EH (cell line): ENCODE measurements at regions not wholly inside any gene's neighbourhood (a gene's known extent, or its start where the extent isn't known, plus 50 kb on each side); places are given as distances from the start of the nearest gene placed in this dataset.
"Not testable (repeated sequence)": the region's sequence is repeated elsewhere in the genome, so short reads cannot be mapped to it uniquely, and the experiment has no call there.

ENCODE experiments used
- DNase-seq: peaks from one replicate; pipeline ENCODE4 v3.0.0-alpha.2; 2015; ENCODE audit warnings: low read depth

DNA sequence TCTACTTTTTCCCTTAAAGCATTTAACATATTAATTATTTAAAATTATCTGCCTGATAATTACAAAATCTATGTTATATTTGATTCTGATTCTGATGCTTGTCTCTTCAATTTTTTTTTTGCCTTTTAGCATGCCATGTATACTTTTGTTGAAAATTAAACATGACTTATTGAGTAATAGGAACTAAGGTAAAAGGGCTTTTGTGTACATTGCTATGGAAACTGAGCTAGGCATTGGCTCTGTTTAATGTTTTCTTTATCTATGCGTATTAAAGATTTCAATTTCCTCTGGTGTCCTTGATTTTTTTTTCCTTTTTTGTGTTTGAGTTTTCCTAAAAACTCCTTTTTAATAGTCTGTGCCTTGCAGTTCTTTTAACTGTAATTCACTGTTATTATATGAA is 805.2 kb downstream of the DHX35 start:
- no peak for DNase-seq

DNA sequence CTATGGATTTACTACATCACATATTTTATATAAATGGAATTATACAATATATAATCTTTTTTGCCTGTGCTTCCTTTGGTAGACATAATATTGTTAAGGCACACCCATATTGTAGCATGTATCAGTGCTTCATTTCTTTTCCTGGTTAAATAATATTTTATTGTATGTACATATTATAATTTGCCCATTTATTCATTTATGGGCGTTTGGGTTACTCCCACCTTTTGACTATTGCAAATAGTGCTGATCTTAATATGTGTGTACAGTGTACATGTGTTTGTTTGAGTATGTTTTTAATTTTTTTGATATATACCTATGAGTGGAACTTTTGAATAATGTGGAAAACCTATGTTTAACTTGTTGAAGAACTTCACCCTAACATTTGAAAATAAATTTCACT is 804.2 kb downstream of the DHX35 start:
- no peak for DNase-seq

DNA sequence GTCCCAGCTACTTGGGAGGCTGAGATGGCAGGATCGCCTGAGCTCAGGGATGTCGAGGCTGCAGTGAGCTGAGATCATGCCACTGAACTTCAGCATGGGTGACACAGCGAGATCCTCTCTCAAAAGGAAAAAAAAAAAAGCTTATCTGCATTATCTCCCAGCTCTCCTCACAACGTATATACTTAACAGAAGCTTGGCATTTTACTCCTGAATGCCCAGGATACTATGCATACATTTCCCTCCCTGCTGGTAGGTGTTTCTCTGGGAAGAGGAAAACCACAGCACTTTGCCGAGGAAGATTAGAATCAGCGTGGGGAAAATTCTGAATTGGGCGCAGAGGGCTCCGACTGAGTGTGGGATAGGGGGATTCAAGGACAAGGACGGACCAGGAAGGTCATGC is 800.6 kb downstream of the DHX35 start:
- no peak for DNase-seq

DNA sequence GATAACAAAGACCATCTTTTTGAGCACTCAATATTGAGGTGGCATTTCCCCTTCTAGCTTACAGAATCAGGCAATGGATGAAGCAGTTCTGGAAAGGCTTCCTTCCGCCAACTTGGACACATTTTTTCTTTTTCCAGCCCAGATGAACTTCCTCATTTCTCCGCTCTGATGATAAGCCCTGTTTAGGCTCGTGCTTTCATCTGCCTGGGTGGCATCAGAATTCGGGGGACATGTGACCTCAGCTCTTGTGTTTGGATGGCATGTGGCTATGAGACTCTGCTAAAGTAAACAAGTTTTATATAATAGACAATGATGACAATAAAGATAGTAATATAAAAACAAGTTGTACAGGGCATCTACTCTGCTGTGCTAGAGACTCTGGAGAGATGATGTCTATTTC is 796.7 kb downstream of the DHX35 start:
- DNase-seq = no peak

DNA sequence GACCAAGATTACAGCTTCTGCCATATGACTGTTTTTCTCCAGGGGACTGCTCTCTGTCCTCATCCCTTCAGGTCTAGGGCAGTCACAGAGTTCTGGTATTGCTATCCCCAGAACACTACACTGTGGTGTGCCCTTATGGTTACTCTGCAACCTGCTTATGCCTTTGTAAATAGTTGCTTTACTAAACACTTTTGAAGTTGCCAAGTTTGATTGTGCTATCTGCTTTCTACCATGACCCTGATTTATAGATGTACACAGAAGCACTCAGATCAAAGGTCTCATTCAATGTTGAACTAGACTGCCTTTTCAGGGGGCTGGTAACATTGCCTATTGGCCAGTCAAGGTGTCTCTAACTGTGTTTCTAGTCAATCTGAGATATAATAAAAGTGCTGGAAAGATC is 794.7 kb downstream of the DHX35 start:
- DNase-seq = no peak

DNA sequence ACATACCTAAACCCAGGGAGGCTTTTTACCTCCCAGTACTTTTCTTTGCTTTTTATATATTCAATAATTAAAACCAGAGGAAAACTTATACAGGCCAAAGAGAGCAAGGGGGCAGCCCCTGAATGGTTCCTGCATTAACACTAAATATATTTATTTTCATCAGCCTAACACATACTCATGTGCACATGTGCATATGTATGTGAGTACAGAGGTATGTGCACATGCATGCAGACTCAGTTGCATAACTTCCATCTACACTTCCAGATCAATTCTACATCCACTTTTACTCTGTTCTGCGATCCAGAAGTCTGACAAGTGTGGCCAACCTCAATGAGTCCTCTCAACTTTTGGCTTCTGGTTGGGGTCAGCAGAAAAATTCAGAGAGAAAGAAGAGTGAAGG is 794.2 kb downstream of the DHX35 start:
- DNase-seq = no peak

DNA sequence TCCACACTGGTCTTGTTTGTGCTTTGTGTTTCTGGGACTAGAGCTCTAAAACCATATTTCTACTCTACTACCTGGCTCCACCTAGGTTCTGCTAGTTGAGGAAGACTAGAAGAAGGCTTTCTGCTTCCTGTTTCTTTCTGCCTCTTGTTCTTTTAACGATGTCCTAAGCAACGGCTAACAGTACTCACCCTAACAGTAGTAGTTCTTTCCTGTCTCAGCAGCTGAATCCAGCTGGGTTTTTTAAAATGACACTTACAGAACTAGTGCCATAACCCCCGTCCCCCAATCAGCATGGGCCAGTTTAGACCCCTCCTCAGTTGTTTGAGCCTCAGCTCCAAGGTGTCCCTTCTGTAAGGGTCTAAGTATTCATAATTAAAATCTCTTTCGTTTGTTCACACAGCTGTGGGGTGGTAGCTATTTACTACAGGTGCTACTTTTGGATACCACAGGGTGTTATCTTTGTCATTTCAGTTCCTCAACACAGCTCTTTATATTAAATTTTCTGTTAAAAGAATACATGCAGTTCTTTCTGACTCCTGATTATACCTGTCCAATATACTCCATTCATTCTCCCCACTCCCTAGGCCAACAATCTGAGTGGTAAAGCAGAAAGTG is 790.2 kb downstream of the DHX35 start:
- no peak for DNase-seq

DNA sequence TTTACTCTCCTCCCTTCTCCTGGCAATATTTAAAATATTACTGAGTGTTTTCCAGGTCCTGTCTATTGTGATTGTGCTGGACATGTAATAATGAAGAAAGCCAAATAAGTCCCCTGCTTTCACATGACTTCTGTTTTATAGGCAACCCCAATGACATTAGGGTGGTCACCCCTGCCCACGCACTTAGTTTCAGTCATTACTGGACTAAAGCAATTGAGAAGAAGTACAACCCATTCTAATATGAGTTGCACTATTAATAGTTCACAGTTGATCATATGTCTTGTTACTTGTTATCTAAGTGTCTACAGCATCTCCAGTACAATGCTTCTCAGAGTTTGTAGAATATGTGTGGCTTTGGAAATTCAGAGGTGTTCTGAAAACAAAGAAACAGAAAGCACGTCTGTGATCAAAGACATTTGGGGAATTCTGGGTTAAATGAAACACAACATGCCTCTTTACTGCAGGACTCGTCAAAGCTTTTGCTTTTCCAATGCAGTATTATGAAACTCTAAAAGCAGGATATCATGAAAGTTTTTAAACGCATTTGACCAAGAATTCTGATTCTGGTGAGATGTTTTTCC is 789.5 kb downstream of the DHX35 start:
- no peak for DNase-seq

DNA sequence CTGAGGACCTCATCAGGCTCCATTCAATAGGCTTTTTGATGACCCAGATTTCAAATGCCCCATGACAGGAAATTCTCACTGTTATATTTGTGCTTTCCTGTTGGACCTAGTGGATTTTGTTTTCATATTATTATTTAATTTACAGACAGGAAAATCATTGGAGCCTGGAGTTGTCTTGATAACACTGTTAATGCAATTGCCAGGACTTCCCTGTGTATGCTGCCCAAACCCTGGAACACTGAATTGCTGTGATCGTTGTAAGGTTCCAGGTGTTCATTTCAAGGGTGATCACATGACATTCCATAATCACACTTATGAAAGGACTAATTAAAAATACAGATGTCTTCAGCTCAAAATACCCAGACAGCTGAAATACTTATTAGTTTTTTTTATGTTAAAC is 783.2 kb downstream of the DHX35 start:
- no peak for DNase-seq

DNA sequence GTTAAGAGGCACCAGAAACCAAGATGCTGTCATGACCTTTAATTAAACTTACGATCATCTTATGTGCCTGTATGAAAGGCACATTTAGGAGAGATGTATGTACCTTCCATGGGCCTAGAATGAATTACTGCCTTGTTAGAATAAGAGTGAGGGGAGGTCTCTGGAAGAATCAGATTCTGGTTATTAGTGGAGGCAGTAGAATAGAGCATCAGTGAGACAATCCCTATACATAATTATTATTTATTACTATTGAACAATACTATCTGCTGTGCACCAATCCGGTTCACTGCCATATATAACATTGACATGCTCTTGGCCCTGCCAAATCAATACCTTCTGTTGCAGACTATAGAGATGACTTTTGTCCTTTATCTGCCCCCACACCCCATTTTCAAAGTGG is 776.5 kb downstream of the DHX35 start:
- no peak for DNase-seq

DNA sequence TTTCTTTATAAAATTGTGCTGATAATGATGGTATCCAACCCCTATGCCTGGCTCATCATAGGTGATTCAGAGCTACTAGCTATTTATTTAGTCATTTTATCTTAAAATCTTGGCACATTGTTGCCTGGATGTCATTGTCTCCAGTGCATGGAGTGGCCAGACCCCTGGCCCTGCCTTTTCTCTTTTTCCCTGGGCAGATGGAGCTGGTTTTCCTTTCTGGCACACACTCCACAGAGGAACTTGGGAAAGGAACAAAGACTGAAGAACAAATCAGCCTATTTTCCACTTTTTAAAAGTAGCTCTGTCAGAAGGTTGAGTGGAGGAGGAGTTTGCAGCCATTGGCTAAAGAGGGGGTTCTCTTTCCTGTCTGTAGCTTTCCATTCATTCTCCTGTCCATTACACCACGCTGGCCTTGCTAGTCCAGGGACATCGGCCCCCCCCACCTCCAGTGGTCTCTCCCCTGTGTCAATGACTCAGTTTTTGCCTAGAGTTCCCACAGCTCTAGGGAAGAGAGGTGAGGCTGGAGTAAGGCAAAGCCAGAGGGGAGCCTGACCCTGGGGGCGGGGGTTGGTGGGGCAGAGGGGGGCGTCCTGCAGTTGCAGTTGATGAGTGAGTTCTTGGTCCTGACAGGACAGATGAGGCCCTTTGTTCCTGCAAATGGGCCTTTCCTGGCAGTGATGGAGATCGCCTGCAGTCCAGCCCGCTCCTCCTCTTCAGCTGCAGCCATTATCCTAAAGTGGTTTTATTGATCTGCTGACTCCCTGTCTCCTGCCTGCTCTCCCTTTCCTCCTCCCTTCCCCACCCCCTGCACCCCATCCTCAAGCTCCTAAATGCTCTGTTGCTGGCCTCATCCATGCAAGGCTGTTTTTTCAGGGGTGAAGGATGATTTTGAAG is 774.5 kb downstream of the DHX35 start:
- DNase-seq = no peak

DNA sequence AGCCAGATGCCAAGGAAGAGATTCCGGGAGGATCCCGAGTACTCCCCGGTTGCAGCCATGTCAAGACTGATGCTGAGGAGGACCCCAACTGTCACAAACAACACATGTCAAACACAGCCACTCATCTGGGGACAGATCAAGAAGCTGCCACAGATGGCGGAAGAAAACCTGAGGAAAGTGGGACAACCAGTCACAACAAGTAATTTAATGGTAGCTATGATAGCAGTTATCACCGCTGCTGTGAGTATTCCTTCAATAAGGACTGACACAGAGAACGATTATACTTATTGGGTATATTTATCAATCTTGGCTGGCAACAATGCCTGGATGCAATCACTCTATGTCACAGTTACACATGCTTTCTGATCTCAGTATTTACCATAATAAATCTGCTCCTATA is 763.4 kb downstream of the DHX35 start:
- DNase-seq = not testable (repeated sequence)

DNA sequence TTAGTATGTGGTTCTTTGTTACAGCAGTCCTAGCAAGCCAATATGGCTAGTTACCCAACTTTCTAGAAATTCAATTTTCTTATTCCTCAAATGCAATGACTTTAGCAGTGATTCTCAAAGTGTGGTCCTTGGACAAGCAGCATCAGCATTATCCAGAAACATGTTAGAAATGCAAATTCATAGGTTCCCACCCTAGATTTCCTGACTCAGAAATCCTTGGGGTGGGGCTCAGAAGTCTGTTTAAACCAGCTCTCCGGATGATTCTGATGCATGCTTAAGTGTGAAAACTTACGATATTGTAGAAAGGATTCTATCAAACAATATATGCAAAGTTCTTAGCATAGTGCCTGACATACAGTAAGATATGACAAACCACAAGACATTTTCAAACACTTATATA is 757.1 kb downstream of the DHX35 start:
- DNase-seq = no peak

DNA sequence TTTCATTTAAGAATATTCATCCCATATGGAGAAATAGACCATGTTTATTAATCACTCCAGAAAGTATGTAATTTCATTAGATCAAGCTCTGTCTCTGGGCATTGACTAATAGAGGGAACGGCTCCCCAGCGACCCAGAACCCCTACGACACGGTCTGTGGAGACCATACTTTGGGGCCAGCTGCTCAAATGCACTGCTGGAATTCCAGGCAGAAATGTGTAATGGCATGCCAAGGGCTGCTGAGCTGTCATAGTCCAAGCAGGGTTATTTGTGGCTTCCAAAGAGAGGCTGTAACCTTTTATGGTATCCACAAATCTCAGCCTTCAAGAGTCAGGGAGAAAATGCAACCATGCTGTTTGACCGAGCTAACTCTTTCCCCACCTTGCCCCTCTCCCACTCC is 755.8 kb downstream of the DHX35 start:
- no peak for DNase-seq

DNA sequence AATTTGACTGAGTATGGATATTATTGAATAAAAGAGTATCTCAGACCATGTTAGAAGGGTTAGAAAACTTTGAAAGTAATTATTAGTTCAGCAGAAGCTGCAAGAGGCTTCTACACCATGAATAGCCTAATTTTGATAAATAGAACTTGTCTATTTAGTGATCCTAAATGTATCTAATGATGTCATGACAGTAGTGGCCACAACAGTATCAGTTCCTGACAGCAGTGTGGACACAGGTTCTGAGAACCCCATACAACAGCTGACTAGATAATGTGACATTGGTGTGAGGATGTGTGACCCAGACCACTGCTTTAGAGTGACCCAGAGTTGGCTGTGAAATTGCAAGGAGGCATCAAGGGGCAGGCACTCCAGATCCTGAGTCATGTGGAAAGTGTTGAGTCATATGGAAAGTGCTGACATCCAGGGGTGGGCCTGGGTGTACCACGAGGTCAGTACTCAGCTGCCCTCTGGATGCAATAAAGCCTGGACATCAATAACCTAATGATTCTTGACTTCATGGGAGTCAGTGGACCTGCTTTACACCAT is 754.7 kb downstream of the DHX35 start:
- DNase-seq = no peak

DNA sequence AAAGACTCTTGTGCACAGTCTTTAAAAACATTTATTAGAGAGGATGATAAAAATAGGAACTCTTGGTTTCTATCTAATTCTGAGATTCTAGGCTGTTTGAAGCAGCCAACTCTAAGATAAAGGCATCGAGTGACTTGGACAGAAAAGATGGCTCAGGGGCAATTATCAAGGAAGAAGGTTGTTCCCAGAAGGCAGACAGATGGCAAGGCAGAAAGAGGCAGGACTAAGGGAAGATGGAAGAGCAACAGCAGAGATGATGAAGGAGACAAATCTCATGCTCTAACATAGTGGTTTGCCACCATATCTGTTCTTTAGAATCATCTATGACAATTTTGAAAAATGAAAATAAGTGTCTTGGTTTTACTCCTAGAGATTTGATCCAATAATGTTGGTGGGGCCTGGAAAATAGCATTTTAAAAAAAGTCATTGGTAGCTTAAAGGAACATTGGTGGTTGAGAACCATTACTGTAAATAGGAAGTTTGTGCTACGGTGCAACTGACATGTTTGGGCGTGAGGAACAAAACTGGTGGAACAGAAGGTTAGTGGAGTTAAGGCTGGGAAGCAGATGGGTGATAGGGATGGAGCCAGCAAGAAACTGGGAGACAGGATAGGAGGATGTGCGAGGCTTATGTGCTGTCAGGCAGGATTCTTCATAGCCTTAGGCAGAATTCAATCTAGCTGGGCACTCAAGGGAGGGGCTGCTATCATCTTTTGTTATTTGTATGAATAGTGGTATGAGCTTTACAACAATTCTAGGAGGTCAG is 751.1 kb downstream of the DHX35 start:
- no peak for DNase-seq

DNA sequence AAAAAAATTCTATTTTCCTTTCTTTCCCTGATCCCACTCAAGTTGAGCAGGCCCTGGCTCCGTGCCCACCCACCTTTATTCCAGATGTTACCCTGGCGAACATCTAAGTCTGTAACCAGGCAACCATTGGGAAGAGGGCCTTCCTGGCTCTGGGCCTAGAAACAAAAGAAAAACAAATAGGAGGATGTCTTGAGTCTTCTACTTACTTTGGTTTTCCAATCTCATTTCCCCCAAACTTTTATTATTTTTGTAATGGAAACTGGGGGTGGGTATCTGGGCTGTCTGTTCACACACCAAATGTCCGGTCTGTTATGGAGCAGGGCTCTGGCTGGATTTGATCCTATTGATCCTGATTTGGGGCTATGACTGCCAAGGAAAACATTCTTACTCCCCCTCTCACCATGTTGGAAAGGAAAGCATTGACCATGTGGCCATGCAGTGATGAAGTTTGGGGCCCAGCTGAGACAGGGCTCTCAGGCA is 744.1 kb downstream of the DHX35 start:
- DNase-seq = no peak

DNA sequence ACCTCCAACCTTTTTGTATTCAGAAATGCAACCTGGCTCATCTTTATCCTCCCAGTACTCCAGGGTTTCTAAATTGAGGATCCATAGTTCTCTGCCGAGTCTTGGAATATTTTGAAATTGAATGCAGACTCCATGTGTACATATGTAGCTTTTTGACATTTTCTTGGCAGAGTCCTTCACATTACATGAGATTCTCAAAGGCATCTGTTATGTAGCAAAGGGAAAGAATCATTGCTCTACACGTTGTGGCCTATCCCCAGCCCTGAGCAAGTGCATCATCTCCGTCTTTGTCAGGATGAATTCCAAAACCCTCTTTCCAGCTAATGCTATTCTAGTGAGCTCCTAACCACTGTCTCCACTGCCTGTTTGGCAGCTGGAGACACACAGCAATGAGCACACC is 742.9 kb downstream of the DHX35 start:
- DNase-seq = no peak

DNA sequence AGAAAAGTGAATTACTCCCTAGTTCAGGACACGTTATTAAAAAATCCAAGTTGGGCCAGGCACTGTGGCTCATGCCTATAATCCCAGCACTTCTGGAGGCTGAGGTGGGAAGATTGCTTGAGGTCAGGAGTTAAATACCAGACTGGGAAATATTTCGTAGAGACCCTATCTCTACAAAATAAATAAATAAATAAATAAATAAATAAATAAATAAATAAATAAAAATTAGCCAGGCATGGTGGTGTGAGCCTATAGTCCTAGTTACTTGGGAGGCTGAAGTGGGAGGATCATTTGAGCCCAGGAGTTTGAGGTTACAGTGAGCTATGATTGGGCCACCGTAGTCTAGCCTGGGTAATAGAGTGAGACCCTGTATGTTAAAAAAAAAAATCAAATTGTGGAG is 741.2 kb downstream of the DHX35 start:
- DNase-seq = not testable (repeated sequence)

DNA sequence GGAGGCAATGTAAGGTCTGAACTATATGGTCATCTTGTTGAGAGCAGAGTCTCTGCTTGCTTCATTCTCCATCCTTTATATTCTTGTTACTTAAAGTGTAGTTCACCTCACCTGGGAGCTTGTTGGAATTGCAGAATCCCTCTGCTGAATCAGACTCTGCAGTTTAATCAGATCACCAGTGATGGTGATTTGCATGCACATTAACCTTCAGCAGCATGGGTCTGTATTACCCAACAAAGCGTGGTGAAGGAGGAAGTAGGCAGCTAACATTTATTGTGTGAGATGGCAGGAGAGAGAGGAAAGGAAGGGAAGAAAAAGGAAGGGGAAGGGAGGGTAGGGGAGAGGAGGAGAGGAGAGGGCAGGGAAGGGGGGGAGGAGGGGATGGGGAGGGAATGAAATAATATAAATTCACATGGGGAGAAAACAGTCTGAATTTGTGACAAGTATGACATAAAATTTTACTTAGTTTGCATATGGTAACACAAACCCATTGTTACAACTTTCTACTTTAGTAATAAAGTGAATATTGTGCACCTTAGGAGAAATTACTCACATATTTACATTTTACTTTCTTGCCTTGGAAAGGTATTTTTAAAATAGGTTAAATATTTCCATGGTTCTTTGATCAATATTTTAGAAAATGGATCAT is 740.7 kb downstream of the DHX35 start:
- DNase-seq = no peak

DNA sequence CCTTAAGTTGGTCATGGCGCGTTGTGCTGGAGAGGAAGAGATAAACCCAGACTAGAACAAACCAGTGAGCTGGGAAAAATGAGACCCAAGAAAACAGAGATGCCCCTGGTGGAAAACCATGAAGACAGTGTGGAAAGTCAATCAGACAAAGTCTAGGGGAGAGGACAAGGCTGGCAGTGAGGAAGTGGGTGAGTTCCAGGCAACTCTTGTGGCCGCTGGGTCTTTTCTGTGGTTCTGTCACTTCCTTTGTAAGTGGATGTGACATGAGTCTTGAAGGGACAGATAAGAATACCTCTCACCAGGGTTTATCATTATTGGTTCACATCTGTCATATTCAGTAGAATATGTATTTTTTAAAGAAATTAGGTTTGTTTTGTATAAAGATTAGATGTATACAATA is 738.4 kb downstream of the DHX35 start:
- DNase-seq = no peak
